ENCODE measurements at regions not wholly inside any gene's neighbourhood (a gene's known extent, or its start where the extent isn't known, plus 50 kb on each side); places are given as distances from the start of the nearest gene placed in this dataset.

- DNase-seq (ENCODE audit: low spot score in 2 of 2), result no peak
- Mint-ChIP-seq H3K9me3 (no peaks in the 10 kb centered on the region), H3K27ac (no peak overlapping the region), H3K36me3 (no peaks in the 10 kb centered on the region)
- ATAC-seq, result no peak
These were observed 143.3 kb upstream of the GPR26 start for GRCh38 chr10:123522702-123523312.

DNA sequence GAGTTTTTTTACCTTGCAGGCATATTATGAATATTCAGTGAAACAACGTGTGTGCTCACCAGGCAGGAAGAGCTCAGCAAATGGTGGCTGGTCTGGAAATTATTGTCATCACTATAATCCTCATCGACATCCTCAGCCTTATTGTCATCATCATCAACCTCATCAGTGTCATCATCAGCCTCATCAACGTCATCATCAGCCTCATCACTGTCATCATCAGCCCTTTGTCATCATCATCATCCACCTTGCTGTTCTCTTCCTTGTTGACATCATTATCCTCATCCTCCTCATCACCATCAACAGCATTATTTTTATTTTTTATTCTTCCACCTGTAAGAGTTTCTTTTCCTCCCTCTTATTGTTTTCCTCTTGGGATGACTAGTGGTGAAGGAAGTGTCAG is 142.3 kb upstream of the GPR26 start:
- no peaks in the 10 kb centered on the region for H3K9me3 Mint-ChIP-seq
- H3K36me3 Mint-ChIP-seq, result no peaks in the 10 kb centered on the region
- ATAC-seq (no peak), DNase-seq (ENCODE audit: low spot score in 2 of 2) (no peak)
- H3K27ac Mint-ChIP-seq, result no peak overlapping the region

GRCh38 chr10:123526356-123527064 is 139.6 kb upstream of the GPR26 start:
- H3K36me3 Mint-ChIP-seq, result peaks cover 0 to 1% of the 10 kb centered on the region in 2 donors
- ATAC-seq (no peak), DNase-seq (ENCODE audit: low spot score in 2 of 2) (no peak)
- no peaks in the 10 kb centered on the region for H3K9me3 Mint-ChIP-seq
- no peak overlapping the region for H3K27ac Mint-ChIP-seq

DNA sequence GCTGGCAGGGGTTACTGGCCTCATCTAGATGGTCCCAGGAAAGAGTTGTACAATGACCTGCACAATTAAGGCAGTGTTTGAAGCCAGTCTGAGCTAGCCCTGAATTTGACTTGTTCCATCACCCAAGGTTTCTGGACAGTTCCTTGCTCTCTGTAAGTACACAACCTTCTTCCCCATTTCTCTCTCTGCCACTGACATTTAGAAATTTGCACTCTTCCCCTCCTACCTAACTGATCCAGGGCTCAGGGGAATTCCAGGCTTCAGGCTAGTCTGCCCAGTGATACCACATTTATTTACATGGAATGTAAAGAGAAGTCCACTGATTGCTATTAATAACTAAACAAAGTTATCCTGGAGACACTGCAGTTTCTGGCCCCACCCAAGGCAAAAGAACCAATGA is 139.0 kb upstream of the GPR26 start:
- Mint-ChIP-seq H3K36me3 (peaks cover 0 to 7% of the 10 kb centered on the region in 2 donors), H3K27ac (no peak overlapping the region), H3K9me3 (peaks cover 0 to 3% of the 10 kb centered on the region in 2 donors)
- DNase-seq (ENCODE audit: low spot score in 2 of 2) (no peak), ATAC-seq (no peak)

DNA sequence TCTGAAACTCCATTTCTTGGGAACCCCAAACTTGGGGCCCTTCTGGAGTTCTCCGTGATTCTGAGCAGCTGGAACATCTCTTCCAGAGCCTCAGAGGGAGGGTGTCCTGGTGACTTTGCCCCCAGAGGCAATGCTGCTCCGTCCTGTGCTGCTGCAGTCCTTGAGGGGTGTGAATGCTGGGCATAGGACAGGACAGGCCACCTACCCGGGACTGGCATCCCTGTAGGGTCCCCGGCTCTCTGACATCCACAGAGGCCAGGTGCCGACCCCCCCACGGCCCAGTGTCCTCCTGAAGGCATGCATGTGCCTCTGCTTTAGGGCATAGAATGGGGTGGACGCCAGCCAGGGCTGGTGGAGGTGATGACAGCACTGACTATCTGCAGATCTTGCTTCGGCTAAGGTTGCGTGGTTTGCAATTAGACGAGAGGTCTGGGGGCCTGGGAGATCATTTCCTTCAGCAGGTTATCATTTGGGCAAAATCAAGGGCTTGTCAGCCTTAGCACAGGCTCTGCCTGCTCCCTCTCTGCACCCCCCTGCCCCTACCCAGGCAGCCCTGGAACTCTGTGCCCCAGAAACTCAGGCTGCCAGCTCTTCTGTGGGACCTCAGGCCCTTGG is 136.9 kb upstream of the GPR26 start:
- Mint-ChIP-seq H3K36me3 (peaks cover 0 to 20% of the 10 kb centered on the region in 2 donors), H3K27ac (no peak overlapping the region), H3K9me3 (peaks cover 0 to 8% of the 10 kb centered on the region in 2 donors)
- ATAC-seq, result no peak
- DNase-seq (ENCODE audit: low spot score in 2 of 2), result no peak

DNA sequence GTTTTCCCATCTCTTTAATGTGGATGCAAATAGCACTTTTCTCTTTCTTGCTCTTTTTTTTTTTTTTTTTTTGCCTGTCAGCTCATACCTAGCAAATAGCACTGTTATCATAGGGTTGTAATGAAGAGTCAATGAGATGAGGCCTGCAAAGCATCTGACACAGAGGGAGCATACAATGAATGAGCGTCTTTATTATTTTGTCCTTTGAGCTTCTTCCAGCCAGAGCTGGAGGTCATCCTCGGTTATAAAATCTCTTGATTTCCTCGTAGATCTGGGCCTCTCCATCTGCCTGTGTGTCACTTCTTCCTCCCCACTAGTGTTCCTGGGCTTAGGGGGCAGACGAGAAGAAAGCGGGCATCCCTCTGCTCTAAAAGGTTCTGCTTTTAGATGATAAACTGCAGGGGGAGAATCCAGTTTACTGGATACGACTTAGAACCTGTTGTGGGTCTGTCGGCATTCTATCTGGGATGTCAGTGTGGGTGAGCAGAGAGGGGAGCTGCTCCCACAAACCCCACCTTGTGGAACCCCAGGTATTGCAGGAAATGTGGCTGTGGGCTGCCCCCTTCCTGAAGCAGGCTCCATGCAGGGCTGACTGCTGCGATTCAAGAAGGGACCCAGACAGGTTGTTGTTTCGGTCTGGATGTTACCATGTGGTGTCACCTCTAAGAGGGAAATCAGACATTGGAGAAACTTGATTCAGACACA is 135.8 kb upstream of the GPR26 start:
- Mint-ChIP-seq H3K9me3 (peaks cover 0 to 8% of the 10 kb centered on the region in 2 donors), H3K27ac (no peak overlapping the region), H3K36me3 (peaks cover 0 to 20% of the 10 kb centered on the region in 2 donors)
- ATAC-seq, result no peak
- DNase-seq (ENCODE audit: low spot score in 2 of 2), result no peak

GRCh38 chr10:123535386-123535785 is 130.8 kb upstream of the GPR26 start:
- H3K36me3 Mint-ChIP-seq, result peaks cover 0 to 20% of the 10 kb centered on the region in 2 donors
- ATAC-seq (no peak), DNase-seq (ENCODE audit: low spot score in 2 of 2) (no peak)
- H3K27ac Mint-ChIP-seq, result no peak overlapping the region
- peaks cover 0 to 8% of the 10 kb centered on the region in 2 donors for H3K9me3 Mint-ChIP-seq

GRCh38 chr10:123536176-123536845 is 129.8 kb upstream of the GPR26 start:
- no peak for DNase-seq (ENCODE audit: low spot score in 2 of 2)
- Mint-ChIP-seq H3K27ac (no peak overlapping the region), H3K9me3 (peaks cover 0 to 8% of the 10 kb centered on the region in 2 donors), H3K36me3 (peaks cover 0 to 20% of the 10 kb centered on the region in 2 donors)
- ATAC-seq, result no peak

DNA sequence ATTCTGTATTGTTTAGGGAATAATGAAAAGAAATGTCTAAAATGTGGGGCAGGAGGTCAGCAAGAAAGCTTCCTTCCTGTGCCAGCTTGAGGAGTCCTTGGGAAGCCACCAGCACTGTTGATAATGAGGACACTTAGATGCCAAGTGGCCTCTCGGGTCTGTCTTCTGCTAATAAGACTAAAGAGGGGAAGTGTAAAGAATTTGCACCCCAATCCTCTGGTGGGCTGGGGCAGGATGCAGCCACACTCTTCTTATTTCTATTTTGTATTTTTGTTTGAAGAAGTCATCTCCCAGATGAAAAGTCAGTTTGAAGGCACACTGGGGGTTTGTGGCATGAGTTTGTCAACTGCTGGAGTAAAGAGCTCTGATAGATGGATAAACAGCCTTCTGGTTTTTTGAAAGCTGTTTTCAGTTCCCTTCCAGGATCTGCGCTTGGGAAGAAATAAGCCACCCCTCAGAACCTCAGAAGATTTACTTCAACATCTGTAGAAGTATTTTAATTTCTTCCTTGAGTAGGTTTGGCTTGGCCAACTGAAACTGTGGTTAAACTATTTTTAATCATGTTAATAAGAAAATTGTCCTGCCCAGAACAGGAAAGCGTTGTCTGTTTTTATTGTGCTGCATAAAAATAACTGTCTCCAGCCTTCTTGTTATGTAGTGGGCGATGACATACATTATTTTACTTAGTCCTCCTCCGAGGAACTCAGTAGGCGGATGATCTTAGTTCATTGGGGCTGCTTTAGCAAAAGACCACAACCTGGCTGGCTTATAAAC is 128.8 kb upstream of the GPR26 start:
- H3K9me3 Mint-ChIP-seq, result peaks cover 0 to 2% of the 10 kb centered on the region in 2 donors
- no peak overlapping the region for H3K27ac Mint-ChIP-seq
- ATAC-seq, result no peak
- no peak for DNase-seq (ENCODE audit: low spot score in 2 of 2)
- peaks cover 0 to 10% of the 10 kb centered on the region in 2 donors for H3K36me3 Mint-ChIP-seq

DNA sequence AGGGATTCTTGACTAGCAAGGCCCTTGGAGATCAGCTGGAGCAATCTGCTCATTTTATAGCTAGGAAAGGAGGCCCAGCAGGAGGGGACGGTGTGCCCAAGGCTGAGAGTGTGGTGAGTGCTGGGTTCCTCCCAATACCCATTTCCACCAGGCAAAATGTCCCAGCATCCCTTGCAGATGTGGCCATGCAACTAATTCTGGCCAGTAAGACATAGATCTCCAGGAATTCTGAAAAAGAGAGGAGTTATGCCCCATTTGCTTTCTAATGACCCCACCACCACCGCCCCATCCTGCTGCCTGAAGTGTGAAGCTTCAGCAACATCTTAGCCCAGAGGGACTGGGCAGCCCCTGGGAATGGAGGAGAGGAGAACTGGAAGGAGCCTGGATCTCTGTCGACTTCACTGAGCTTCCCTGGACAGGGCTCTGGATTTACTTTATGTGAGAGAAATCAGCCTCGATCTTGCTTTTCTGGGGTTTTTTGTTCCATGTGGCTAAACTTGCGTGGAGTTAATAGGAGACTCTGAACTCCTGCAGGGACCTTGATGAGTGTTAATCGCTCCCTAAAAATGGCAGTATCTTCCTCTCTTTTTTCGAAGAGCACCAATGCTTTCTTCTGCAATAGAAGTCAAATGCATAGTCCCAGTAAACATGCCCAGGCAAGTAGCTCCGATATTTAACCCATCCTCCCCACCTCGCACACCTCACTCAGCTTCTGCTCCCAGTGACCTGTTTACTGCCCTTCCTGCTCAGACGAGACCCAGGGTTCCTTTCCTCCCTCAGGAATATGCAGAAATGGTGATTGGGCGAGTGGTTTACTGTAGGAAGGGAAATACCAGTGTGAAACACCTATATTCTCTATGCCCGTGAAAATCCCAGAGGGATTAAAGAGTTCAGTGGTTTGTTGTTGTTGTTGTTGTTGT is 127.5 kb upstream of the GPR26 start:
- ATAC-seq, result no peak
- Mint-ChIP-seq H3K27ac (no peak overlapping the region), H3K36me3 (no peaks in the 10 kb centered on the region), H3K9me3 (no peaks in the 10 kb centered on the region)
- no peak for DNase-seq (ENCODE audit: low spot score in 2 of 2)

GRCh38 chr10:123544986-123545385 is 121.2 kb upstream of the GPR26 start:
- ATAC-seq (no peak), DNase-seq (ENCODE audit: low spot score in 2 of 2) (no peak)
- Mint-ChIP-seq H3K27ac (no peak overlapping the region), H3K9me3 (peaks cover 4 to 7% of the 10 kb centered on the region in 2 donors), H3K36me3 (peaks cover 0 to 5% of the 10 kb centered on the region in 2 donors)

DNA sequence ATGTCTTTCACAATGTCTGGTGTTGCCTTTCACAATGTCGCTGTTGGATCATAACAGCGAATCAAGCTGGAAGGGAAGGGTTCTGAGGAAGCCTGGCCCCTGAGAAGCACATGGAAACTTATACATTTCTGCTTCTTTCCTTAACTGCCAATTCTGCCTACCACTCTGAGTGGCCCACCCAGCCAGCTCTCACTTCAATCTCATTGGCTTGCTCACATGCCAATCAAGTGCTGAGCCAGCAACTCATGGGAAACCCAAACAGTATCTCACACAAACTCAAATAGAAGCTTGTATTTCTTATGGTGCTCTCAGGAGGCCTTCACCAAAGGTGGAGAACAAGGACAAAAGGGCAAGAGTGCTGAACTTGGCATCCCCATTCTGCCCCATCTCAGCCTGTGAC is 117.4 kb upstream of the GPR26 start:
- ATAC-seq (no peak), DNase-seq (ENCODE audit: low spot score in 2 of 2) (no peak)
- H3K36me3 Mint-ChIP-seq, result peaks cover 0 to 5% of the 10 kb centered on the region in 2 donors
- no peak overlapping the region for H3K27ac Mint-ChIP-seq
- peaks cover 4 to 7% of the 10 kb centered on the region in 2 donors for H3K9me3 Mint-ChIP-seq

- no peak for ATAC-seq
- peaks cover 2% of the 10 kb centered on the region in 2 donors for H3K9me3 Mint-ChIP-seq
- H3K27ac Mint-ChIP-seq, result no peak overlapping the region
- peaks cover 0 to 2% of the 10 kb centered on the region in 2 donors for H3K36me3 Mint-ChIP-seq
- no peak for DNase-seq (ENCODE audit: low spot score in 2 of 2)
These were observed 116.2 kb upstream of the GPR26 start for GRCh38 chr10:123549761-123550454.

DNA sequence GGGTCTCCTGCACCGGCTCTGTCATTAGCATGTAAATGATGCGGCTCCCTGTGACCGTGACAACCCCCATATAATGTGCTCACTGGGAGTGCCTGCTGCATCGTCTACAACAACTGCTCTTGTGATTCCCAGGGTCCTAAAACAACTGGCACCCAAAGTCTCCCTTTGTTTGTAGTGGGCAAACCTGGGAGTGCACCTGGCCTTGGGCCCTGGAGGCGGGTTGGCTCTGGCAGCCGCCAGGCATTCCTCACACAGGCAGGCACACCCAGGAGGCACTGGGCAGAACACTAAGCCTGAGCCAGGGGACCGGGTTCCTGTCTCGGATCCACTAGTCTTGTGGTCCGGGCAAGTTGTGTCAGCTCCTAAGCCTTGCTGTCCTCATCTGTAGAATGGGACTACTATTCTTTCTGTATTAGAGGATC is 115.5 kb upstream of the GPR26 start:
- Mint-ChIP-seq H3K9me3 (no peaks in the 10 kb centered on the region), H3K36me3 (no peaks in the 10 kb centered on the region), H3K27ac (no peak overlapping the region)
- DNase-seq (ENCODE audit: low spot score in 2 of 2) (no peak), ATAC-seq (no peak)

GRCh38 chr10:123551259-123551658 is 114.9 kb upstream of the GPR26 start:
- no peak for ATAC-seq
- Mint-ChIP-seq H3K9me3 (no peaks in the 10 kb centered on the region), H3K36me3 (no peaks in the 10 kb centered on the region), H3K27ac (no peak overlapping the region)
- DNase-seq (ENCODE audit: low spot score in 2 of 2), result no peak

Data from activated naive CD4-positive, alpha-beta T cell treated with anti-CD3 and anti-CD28 coated beads, Interleukin-2, amount 50 U/mL, for 72 hours (primary cell).